Stimulated activated CD8-positive, alpha-beta memory T cell treated with anti-CD3 and anti-CD28 coated beads, Interleukin-15, amount 100 ng/mL, for 24 hours (primary cell): ENCODE measurements at regions not wholly inside any gene's neighbourhood (a gene's known extent, or its start where the extent isn't known, plus 50 kb on each side); places are given as distances from the start of the nearest gene placed in this dataset.

Experiments
- DNase-seq: peaks from one replicate; pipeline ENCODE4 v3.0.0-alpha.2; 2020; ENCODE audit warnings: low read depth

- DNase-seq = no peak
Measured at GRCh38 chr2:106709229-106709628, 176.7 kb downstream of the ST6GAL2 start.

DNA sequence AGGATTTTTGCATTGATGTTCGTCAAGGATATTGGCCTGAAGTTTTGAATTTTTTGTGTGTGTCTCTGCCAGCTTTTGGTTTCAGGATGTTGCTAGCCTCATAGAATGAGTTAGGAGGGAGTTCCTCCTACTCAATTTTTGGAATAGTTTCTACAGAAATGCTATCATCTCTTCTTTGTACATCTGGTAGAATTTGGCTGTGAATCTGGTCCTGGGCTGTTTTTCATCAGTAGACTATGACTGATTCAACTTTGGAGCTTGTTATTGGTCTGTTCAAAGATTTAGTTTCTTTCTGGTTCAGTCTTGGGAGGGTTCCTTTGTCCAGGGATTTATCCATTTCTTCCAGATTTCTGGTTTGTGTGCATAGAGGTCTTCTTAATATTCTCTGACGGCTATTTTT lies 166.7 kb downstream of the ST6GAL2 start:
- no peak for DNase-seq

DNA sequence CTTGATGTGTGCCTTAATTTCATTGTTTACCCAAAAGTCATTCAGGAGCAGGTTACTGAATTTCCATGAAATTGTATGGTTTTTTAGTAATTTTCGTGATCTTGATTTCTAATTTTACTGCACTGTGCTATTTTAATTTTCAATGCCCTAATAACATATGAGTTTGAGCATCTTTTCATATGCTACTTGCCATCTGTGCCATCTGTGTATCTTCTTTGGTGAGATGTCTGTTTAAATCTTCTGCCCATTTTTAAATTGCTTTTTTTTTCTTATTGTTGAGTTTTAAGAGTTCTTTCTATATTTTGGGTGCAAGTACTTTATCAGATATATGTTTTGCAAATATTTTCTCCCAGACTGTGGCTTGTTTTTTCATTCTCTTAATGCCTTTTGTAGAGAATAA lies 165.9 kb downstream of the ST6GAL2 start:
- DNase-seq = no peak

DNA sequence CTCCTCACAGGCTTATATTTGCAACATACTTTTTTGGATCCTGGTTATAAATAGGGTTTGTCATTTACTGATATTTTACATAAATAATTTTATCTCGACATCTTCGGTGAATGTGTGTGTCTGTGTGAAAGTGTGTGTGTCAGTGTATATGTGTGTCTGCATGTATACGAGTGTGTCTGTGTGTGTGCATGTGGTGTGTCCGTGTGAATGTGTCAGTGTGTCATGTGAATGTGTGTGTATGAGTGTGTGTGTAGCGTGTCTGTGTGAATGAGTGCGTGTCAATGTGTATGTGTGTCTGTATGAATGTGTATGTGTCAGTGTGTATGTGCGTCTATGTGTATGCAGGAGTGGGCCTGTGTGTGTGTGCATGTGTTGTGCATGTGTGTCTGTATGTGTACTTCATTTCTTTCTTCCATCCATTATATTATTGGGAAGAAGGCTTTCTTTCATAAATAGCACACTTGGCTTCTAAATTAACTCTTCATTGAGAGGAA lies 161.6 kb downstream of the ST6GAL2 start:
- DNase-seq = no peak

GRCh38 chr2:106734165-106734564 lies 151.8 kb downstream of the ST6GAL2 start:
- DNase-seq = no peak

DNA sequence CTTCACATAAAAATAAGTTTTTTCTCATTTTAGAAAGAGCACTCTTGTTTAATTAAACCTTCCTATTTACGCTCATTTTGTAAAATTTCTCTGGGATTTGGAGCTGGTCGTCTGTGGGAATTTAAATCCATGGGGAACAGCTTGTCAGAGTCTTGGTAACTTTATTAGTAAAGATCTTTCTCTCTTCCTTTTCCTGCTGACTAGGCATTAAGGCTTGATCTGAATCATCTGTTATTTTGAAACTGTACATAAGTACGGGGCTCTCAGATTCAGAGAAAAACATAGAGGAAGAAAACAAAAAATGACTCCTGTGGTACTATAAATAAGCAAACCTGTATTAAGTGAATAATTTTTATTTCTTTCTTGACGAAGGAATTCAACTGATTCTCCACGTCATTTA lies 150.2 kb downstream of the ST6GAL2 start:
- DNase-seq = no peak

GRCh38 chr2:106736221-106736620 lies 149.7 kb downstream of the ST6GAL2 start:
- DNase-seq = no peak

- no peak for DNase-seq
Measured at GRCh38 chr2:106745468-106745867, 140.5 kb downstream of the ST6GAL2 start.

- DNase-seq = no peak
Measured at GRCh38 chr2:106749823-106750222, 136.1 kb downstream of the ST6GAL2 start.
